Pancreas (tissue), 10 donors: ENCODE measurements at regions not wholly inside any gene's neighbourhood (a gene's known extent, or its start where the extent isn't known, plus 50 kb on each side); places are given as distances from the start of the nearest gene placed in this dataset.

Experiments used
- ATAC-seq, 4 donors: fragments of 200-7000 bp; cut with Tn5 transposase; one replicate each; pipeline versions ENCODE4 v1.8.0 to v1.9.1; 2020; ENCODE audit warnings: mild to moderate bottlenecking in 4 of 4, moderate library complexity in 4 of 4
- DNase-seq, 6 donors: peaks; one replicate each; pipeline ENCODE4 v3.0.0-alpha.2; 2020
- FAIRE-seq: peaks from 2 replicates; lab custom pipeline; 2012; peaks lifted over from hg19 to GRCh38; lab: Jason Lieb, UNC
- H3K27ac ChIP-seq, 4 donors: fragments of 200-600 bp; sonication (generic); 1 replicate in 3 of 4; 2 replicates in 1 of 4; pipeline versions ENCODE4 v1.5.0 to v1.8.0; 2020
- H3K27me3 ChIP-seq, 4 donors: fragments of 200-600 bp; one replicate each; pipeline ENCODE4 v1.8.0; 2021
- H3K36me3 ChIP-seq, 3 donors: fragments of 200-600 bp; sonication (generic) in 1 of 3; one replicate each; pipeline versions ENCODE4 v1.5.0 to v1.8.0; 2020 to 2021
- H3K4me1 ChIP-seq, 3 donors: fragments of 200-600 bp; one replicate each; pipeline ENCODE4 v1.8.0; 2021
- H3K4me3 ChIP-seq, 4 donors: fragments of 200-600 bp; sonication (generic) in 2 of 4; one replicate each; pipeline versions ENCODE4 v1.5.0 to v1.8.0; 2020 to 2021
- H3K9me3 ChIP-seq, 4 donors: fragments of 200-600 bp; one replicate each; pipeline ENCODE4 v1.8.0; 2021
- CTCF ChIP-seq, 4 donors: fragments of 200-600 bp; sonication (generic) in 3 of 4; IDR thresholded peaks; one replicate each; pipeline versions ENCODE4 v1.5.0 to v1.8.0; 2021; ENCODE audit warnings: antibody characterized with exemption in 4 of 4
- whole genome bisulfite sequencing, 2 donors: extraction: QIAGEN DNeasy Blood & Tissue Kit; methylation state at CpG; one replicate each; pipeline ENCODE4 v1.1.7; 2013; 5-methylcytosine and 5-hydroxymethylcytosine counted together
- intact Hi-C, 3 donors: fragments of 100-400 bp; cut with DNase I; formaldehyde crosslinking; loops; one replicate each; pipeline versions ENCODE4 v1.11.1 to v1.14.2; 2022
- donor health status: healthy with polysubstance abuse.
- donor health status: DM: no; HTN: no; CAD: no; lungs with moderate emphysema.
- donor health status: DM: no; HTN: no; CAD: no.
- donor health status: control.
- donor health status: control.
- donor health status: Bipolar disorder and iron deficiency.
- donor health status: DM: yes; HTN: yes; CAD: no.
- donor health status: DM: no; HTN: no; CAD: no.
- donor health status: DM: no; HTN: no; CAD: no.
- donor health status: DM: yes; HTN: yes; CAD: no.

- DNase-seq: peak in 1 of 6 donors; percentile 11
- WGBS, 2 donors: 68 to 72% methylated on average over 8 of the region's 8 CpGs
- intact Hi-C loops: no loop called here
Measured at GRCh38 chrX:455199-455598, 68.5 kb upstream of the PPP2R3B start.

GRCh38 chrX:455673-456072 lies 69.0 kb upstream of the PPP2R3B start:
- intact Hi-C loops: no loop called here
- H3K4me1 ChIP-seq: no peaks in the 10 kb centered on the region
- 59 to 63% methylated on average over 9 of the region's 9 CpGs for WGBS, 2 donors
- no peak overlapping the region for H3K27ac ChIP-seq
- peak in 1 of 6 donors; percentile 13 for DNase-seq
- H3K36me3 ChIP-seq: no peaks in the 10 kb centered on the region
- ATAC-seq: no peak
- FAIRE-seq: no peak
- no peak for TF ChIP-seq CTCF (IDR thresholded peaks at IDR 0.05)
- no peaks in the 10 kb centered on the region for H3K9me3 ChIP-seq
- H3K4me3 ChIP-seq: no peak overlapping the region
- no peaks in the 10 kb centered on the region for H3K27me3 ChIP-seq

More at GRCh38 chrX:455199-455598, 68.5 kb upstream of the PPP2R3B start:
- H3K27ac ChIP-seq: no peak overlapping the region
- no peak for TF ChIP-seq CTCF (IDR thresholded peaks at IDR 0.05)
- H3K27me3 ChIP-seq: no peaks in the 10 kb centered on the region
- no peak overlapping the region for H3K4me3 ChIP-seq
- no peaks in the 10 kb centered on the region for H3K36me3 ChIP-seq
- FAIRE-seq (no peak), ATAC-seq (no peak)
- no peaks in the 10 kb centered on the region for H3K4me1 ChIP-seq
- no peaks in the 10 kb centered on the region for H3K9me3 ChIP-seq

- H3K27me3 ChIP-seq: no peaks in the 10 kb centered on the region
- no peak overlapping the region for H3K27ac ChIP-seq
- H3K9me3 ChIP-seq: no peaks in the 10 kb centered on the region
- H3K4me3 ChIP-seq: no peak overlapping the region
- FAIRE-seq (no peak), DNase-seq (no peak), ATAC-seq (no peak)
- no peaks in the 10 kb centered on the region for H3K4me1 ChIP-seq
- intact Hi-C loops: no loop called here
- no peaks in the 10 kb centered on the region for H3K36me3 ChIP-seq
- no peak for TF ChIP-seq CTCF (IDR thresholded peaks at IDR 0.05)
Measured at GRCh38 chrX:456146-456545, 69.4 kb upstream of the PPP2R3B start.

- H3K27me3 ChIP-seq: no peaks in the 10 kb centered on the region
- no peak for TF ChIP-seq CTCF (IDR thresholded peaks at IDR 0.05)
- DNase-seq (peak in 1 of 6 donors; percentile 9), FAIRE-seq (no peak), ATAC-seq (no peak)
- H3K4me3 ChIP-seq: no peak overlapping the region
- intact Hi-C loops: no loop called here
- H3K9me3 ChIP-seq: no peaks in the 10 kb centered on the region
- no peaks in the 10 kb centered on the region for H3K36me3 ChIP-seq
- no peak overlapping the region for H3K27ac ChIP-seq
- WGBS, 2 donors: 56 to 68% methylated on average over 5 of the region's 5 CpGs
- H3K4me1 ChIP-seq: no peaks in the 10 kb centered on the region
Measured at GRCh38 chrX:456551-457291, 70.0 kb upstream of the PPP2R3B start.

- ATAC-seq (no peak), DNase-seq (no peak), FAIRE-seq (peak; percentile 20)
- no peak overlapping the region for H3K4me3 ChIP-seq
- H3K36me3 ChIP-seq: no peaks in the 10 kb centered on the region
- no peaks in the 10 kb centered on the region for H3K9me3 ChIP-seq
- intact Hi-C loops: no loop called here
- 64 to 68% methylated on average over 2 of the region's 2 CpGs for WGBS, 2 donors
- no peak for TF ChIP-seq CTCF (IDR thresholded peaks at IDR 0.05)
- H3K4me1 ChIP-seq: no peaks in the 10 kb centered on the region
- H3K27ac ChIP-seq: no peak overlapping the region
- H3K27me3 ChIP-seq: no peaks in the 10 kb centered on the region
Measured at GRCh38 chrX:457292-457679, 70.6 kb upstream of the PPP2R3B start.
